GM10248 (cell line): ENCODE measurements at regions not wholly inside any gene's neighbourhood (a gene's known extent, or its start where the extent isn't known, plus 50 kb on each side); places are given as distances from the start of the nearest gene placed in this dataset.

Experiments
- CTCF ChIA-PET: fragments of 300-600 bp; sonication (Branson Sonifier 250); formaldehyde crosslinking; extraction: SDS; loops from one replicate; lab custom pipeline; 2021; ENCODE audit warnings: antibody characterized with exemption; lab: Yijun Ruan, JAX
- POLR2A ChIA-PET: fragments of 350-650 bp; sonication (Branson Sonifier 250); formaldehyde crosslinking; extraction: SDS; loops from one replicate; lab custom pipeline; 2020; ENCODE audit warnings: antibody characterized with exemption; lab: Yijun Ruan, JAX
- DNase-seq: peaks from one replicate; pipeline ENCODE4 v3.0.0; 2012; ENCODE audit errors: extremely low spot score
- CTCF ChIP-seq: IDR thresholded peaks from 2 replicates; pipeline ENCODE4 v1.5.1; 2012; ENCODE audit warnings: mild to moderate bottlenecking, low read depth; ENCODE audit errors: extremely low read depth, missing control alignments, control extremely low read depth

- no peak for DNase-seq
- TF ChIP-seq CTCF = no peak
- ChIA-PET CTCF (interaction anchor here (1.1 to 1.3 kb wide), 2 partner anchors 12 to 91 kb away, joined by 3 read pairs; no protein-coding TSS in a partner anchor), POLR2A (no interaction called here)
Observed at GRCh38 chr3:44098656-44099415, 142.8 kb upstream of the TOPAZ1 start.

- DNase-seq = no peak
- TF ChIP-seq CTCF = no peak
- POLR2A ChIA-PET = interaction anchor here (0.6 kb wide), 1 partner anchor 58 kb away, joined by 3 read pairs; no protein-coding TSS in a partner anchor
- CTCF ChIA-PET = interaction anchor here (1.1 to 1.4 kb wide), 3 partner anchors 8 to 92 kb away, joined by 3 to 5 read pairs (median 3); no protein-coding TSS in a partner anchor
Observed at GRCh38 chr3:44099566-44100297, 142.0 kb upstream of the TOPAZ1 start.

- TF ChIP-seq CTCF = no peak
- DNase-seq = no peak
- CTCF ChIA-PET = interaction anchor here (1.1 to 1.4 kb wide), 2 partner anchors 9 to 92 kb away, joined by 3 to 5 read pairs; no protein-coding TSS in a partner anchor
- POLR2A ChIA-PET = interaction anchor here (0.6 kb wide), 1 partner anchor 58 kb away, joined by 3 read pairs; no protein-coding TSS in a partner anchor
Observed at GRCh38 chr3:44100298-44100695, 141.4 kb upstream of the TOPAZ1 start.

GRCh38 chr3:44104043-44104442 lies 137.6 kb upstream of the TOPAZ1 start:
- ChIA-PET POLR2A (no interaction called here), CTCF (interaction anchor here (2.1 kb wide), 1 partner anchor 10 kb away, joined by 12 read pairs; no protein-coding TSS in a partner anchor)
- no peak for DNase-seq
- TF ChIP-seq CTCF = no peak

GRCh38 chr3:44104668-44105321 lies 136.9 kb upstream of the TOPAZ1 start:
- no peak for TF ChIP-seq CTCF
- CTCF ChIA-PET = interaction anchor here (1.0 to 2.1 kb wide), 3 partner anchors 9 to 85 kb away, joined by 3 to 12 read pairs (median 3); no protein-coding TSS in a partner anchor
- peak; percentile 77 for DNase-seq
- POLR2A ChIA-PET = no interaction called here

GRCh38 chr3:44105571-44105970 lies 136.1 kb upstream of the TOPAZ1 start:
- ChIA-PET CTCF (interaction anchor here (1.0 to 2.1 kb wide), 3 partner anchors 8 to 86 kb away, joined by 3 to 12 read pairs (median 3); no protein-coding TSS in a partner anchor), POLR2A (no interaction called here)
- no peak for DNase-seq
- no peak for TF ChIP-seq CTCF
